GM20000 (cell line): ENCODE measurements at regions not wholly inside any gene's neighbourhood (a gene's known extent, or its start where the extent isn't known, plus 50 kb on each side); places are given as distances from the start of the nearest gene placed in this dataset.
A peak's percentile ranks its signal among the peaks of the same experiment; 100 is the strongest.

Source experiments
- DNase-seq: peaks from one replicate; pipeline ENCODE4 v3.0.0; 2012; ENCODE audit warnings: low spot score
- TF ChIP-seq, protein P1 (sequence below): IDR thresholded peaks from 2 replicates; pipeline ENCODE4 v1.5.1; 2012; ENCODE audit warnings: mild to moderate bottlenecking, control low read depth; ENCODE audit errors: extremely low read depth, missing control alignments

DNA sequence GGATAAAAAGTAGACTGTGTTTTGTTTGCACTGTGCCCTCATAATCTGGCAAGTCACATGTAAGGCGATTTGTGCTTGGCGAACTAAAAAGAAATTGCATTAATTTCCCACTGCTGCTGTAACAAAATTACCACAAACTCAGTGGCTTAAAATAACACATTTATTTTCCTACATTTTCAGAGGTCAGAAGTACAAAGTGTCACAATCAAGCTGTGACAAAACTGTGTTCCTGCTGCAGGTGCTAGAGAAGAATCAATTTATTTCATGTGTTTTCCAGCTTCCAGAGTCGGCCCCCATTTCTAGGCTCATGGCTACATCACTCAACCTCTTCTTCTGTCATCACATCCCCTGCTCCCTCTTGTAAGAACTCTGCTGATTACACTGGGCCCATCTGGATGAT is 158.6 kb upstream of the UFM1 start:
- TF ChIP-seq, protein P1, sequence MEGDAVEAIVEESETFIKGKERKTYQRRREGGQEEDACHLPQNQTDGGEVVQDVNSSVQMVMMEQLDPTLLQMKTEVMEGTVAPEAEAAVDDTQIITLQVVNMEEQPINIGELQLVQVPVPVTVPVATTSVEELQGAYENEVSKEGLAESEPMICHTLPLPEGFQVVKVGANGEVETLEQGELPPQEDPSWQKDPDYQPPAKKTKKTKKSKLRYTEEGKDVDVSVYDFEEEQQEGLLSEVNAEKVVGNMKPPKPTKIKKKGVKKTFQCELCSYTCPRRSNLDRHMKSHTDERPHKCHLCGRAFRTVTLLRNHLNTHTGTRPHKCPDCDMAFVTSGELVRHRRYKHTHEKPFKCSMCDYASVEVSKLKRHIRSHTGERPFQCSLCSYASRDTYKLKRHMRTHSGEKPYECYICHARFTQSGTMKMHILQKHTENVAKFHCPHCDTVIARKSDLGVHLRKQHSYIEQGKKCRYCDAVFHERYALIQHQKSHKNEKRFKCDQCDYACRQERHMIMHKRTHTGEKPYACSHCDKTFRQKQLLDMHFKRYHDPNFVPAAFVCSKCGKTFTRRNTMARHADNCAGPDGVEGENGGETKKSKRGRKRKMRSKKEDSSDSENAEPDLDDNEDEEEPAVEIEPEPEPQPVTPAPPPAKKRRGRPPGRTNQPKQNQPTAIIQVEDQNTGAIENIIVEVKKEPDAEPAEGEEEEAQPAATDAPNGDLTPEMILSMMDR = no peak
- no peak for DNase-seq

DNA sequence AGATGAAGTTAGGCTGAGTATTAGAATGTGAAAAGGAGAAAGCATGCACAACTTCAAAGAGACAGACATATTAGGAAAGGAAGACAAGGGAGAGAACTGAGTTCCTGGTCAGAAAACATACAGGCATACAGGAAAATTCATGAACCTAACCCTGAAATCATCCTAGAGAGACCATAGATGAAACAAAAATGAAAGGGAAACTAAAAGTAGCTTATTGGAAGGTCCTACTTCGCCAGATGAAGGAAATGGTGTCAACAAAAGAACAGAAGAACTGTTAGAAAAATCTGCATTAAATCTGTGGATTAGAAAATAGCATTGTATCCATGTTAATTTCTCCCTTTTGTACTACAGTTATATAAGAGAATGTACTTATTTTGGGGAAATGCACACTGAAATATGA is 169.0 kb upstream of the UFM1 start:
- TF ChIP-seq, protein P1 = no peak
- peak; percentile 18 for DNase-seq

DNA sequence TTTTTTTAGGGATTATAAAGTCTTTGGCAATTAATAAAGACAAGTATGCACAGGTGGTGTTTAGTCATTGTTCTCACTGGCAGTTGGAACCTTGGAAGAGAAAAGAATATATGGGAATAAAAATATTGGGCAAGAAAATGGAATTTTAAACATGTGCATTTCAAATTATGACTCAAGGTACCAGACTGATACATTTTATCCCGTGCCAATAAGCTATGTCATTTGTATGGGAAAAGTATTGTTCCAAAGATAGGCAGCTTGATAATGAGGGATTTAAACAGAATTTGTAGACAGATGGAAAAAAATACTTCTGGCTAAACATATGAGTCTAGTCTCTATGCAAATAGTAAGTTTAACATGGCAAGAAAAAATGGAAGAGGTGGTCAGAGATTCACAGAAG is 169.5 kb upstream of the UFM1 start:
- TF ChIP-seq, protein P1 = no peak
- DNase-seq = no peak

DNA sequence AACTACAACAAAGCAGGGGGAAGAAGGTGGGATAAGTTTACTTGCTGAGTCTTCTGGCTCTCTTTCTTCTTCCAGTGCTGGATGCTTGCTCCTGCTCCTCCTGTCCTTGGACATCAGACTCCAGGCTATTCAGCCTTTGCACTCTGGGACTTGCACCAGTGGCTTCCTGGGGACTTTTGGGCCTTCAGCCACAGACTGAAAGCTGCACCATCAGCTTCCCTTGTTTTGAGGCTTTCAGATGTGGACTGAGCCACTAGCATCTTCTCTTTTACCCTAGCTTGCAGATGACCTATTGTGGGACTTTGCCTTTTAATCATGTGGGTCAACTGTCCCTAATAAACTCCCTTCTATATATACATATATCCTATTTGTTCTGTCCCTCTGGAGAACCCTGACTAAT is 173.0 kb upstream of the UFM1 start:
- TF ChIP-seq, protein P1 = no peak
- no peak for DNase-seq

DNA sequence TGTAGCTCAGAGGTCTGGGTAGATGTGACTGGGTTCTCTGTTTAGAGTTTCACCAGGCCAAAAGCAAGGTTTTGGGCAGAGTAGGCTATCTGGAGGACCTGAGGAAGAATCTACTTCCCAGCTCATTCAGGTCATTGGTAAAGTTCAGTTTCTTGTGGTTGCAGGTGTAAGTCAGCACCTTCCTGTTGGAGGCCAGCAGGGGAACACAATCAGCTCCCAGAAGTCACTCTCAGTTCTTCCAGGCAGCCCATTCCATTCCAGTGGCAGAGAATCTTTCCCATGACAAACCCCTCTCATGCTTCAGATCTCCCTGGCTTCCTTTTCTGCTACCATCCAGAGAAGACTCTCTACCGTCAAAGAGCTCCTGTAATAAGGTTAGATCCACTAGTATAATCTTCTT is 176.2 kb upstream of the UFM1 start:
- no peak for DNase-seq

DNA sequence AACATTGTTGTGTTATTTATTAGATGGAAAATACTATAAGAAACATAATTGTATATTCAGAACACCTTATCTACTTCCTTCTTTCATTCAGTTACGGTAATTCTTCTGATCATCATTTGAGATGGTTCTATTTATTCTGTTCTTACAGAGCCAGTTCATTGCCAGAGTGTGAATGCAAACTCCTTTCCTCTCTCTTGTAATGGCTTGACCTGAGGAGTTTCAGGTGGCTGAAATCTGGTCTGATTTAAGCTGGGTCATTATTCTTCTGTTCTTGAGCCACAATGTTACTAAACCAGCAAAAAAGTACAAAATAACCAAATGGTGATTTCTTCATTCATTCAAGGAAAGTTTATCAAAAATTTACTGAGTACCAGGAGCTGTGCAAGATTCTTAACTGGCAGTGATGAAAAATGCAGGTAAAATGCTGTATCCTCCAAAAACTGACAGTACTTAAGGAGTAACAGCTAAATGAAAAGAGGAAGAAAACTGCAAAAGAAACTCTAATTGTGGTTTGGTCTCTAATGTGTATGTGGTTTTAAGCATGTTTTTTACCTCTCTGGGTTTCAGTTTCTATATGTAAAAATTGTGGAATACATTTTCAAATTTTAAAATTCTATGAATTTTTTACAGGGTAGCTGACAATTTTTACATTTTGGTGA is 182.4 kb upstream of the UFM1 start:
- peak; percentile 5 for DNase-seq
- TF ChIP-seq, protein P1 = no peak

More for the DNA sequence above, 176.2 kb upstream of the UFM1 start:
- TF ChIP-seq, protein P1 = no peak

DNA sequence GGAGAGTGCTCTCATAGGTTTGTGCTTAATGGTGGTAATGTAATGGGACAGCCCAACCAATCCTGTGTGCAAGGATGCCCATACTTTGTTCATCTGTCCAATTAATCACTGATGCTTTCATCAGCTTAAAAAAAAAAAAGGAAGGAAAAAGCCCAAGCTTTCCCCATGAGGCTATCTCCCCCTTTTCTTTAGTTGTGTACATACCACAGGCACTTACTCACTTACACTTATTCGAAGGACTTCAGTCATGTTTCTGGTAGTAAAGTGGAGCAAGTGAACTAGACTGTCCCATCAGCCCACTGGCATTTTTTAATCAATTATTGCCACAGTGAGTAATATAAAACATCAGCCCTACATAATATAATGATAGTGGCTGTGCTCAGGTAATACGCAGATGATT is 183.5 kb upstream of the UFM1 start:
- no peak for DNase-seq
- TF ChIP-seq, protein P1 = no peak
